ENCODE measurements at regions not wholly inside any gene's neighbourhood (a gene's known extent, or its start where the extent isn't known, plus 50 kb on each side); places are given as distances from the start of the nearest gene placed in this dataset.

DNA sequence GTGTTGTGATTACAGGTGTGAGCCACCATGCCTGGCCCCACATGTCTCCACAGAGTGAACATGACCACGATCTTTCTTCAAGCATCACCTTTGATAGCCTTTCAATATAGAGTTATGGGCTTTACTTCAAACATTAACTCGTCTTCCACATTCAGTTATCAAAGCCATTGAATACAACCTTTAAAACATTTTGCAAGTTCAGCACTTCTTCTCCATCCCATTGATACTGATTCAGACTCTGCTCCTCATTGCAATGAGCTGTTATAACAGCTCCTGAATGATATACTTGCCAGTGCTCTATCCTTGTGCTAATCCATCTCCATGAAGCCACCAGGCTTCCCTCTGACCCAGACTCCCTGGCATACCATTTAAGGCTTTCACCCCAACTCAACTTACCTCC, 223.5 kb upstream of the EEA1 start:
- TF ChIP-seq, protein P1, sequence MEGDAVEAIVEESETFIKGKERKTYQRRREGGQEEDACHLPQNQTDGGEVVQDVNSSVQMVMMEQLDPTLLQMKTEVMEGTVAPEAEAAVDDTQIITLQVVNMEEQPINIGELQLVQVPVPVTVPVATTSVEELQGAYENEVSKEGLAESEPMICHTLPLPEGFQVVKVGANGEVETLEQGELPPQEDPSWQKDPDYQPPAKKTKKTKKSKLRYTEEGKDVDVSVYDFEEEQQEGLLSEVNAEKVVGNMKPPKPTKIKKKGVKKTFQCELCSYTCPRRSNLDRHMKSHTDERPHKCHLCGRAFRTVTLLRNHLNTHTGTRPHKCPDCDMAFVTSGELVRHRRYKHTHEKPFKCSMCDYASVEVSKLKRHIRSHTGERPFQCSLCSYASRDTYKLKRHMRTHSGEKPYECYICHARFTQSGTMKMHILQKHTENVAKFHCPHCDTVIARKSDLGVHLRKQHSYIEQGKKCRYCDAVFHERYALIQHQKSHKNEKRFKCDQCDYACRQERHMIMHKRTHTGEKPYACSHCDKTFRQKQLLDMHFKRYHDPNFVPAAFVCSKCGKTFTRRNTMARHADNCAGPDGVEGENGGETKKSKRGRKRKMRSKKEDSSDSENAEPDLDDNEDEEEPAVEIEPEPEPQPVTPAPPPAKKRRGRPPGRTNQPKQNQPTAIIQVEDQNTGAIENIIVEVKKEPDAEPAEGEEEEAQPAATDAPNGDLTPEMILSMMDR (IDR thresholded peaks at IDR 0.05), result no peak
- Histone ChIP-seq H3K4me3 (no peak overlapping the region), H3K9me3 (peaks cover 0 to 3% of the 10 kb centered on the region in 2 donors), H3K36me3 (no peaks in the 10 kb centered on the region), H3K4me1 (no peaks in the 10 kb centered on the region), H3K27me3 (no peaks in the 10 kb centered on the region), H3K27ac (no peak overlapping the region)
- intact Hi-C loops (cut with DNase I), result no loop called here
- ATAC-seq, result no peak
- DNase-seq, result no peak

DNA sequence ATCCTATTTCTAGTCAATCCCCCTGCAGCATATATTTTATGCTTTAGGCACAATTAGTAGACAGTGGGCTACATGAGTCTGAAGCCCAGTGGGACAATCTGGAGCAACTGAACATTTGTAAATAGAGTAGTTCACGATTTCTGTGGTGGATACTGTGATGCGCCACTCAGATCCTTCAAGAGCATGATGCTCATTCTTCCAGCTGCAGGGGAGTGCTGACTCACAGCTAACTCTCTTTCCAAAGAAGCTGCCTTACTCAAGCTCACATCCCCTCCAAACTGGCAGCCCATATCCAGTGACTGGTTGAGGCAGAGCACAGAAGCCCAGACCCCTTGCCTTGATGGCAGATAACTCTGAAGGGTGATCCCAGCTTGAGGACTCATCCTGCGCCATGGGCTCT, 224.2 kb upstream of the EEA1 start:
- H3K4me3 ChIP-seq, result no peak overlapping the region
- no peak overlapping the region for H3K27ac ChIP-seq
- TF ChIP-seq, protein P1 (IDR thresholded peaks at IDR 0.05), result no peak
- H3K4me1 ChIP-seq, result no peaks in the 10 kb centered on the region
- no peaks in the 10 kb centered on the region for H3K36me3 ChIP-seq
- no peak for ATAC-seq
- intact Hi-C loops (cut with DNase I), result no loop called here
- no peaks in the 10 kb centered on the region for H3K27me3 ChIP-seq
- peaks cover 0 to 9% of the 10 kb centered on the region in 2 donors for H3K9me3 ChIP-seq
- DNase-seq, result no peak

DNA sequence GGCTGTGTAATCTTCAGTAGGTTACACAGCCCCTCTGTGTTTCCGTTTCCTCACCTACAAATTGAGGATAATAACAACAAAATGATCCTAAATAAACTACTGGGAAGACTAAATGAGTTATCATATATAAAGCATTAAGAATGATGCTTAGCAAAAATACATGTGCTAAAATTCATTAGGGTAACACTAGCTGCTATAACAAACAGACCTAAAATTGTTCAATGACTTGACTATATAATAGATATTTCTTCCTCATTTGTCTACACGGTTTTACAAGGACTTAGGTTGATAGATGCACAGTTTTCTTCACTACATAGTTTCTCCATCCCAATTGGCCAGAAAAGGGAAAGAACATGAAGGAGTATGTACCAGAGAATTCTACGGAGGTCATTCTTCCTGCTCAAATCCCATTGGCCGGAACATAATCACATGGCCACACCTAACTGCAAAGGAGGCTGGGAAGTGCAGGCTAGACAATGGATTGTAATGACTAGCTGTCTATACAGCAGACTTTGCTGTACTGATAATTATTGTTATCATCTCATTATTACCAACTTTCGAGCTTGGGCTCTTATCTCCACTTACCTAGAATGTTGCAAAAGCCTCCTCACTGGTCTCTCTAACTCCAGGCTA, 223.5 kb upstream of the NUDT4 start:
- Histone ChIP-seq H3K4me3 (no peak overlapping the region), H3K27ac (no peak overlapping the region), H3K36me3 (no peaks in the 10 kb centered on the region), H3K27me3 (no peaks in the 10 kb centered on the region), H3K4me1 (no peaks in the 10 kb centered on the region), H3K9me3 (peaks cover 0 to 9% of the 10 kb centered on the region in 2 donors)
- intact Hi-C loops (cut with DNase I), result no loop called here
- TF ChIP-seq, protein P1 (IDR thresholded peaks at IDR 0.05), result no peak
- no peak for ATAC-seq
- DNase-seq, result no peak

DNA sequence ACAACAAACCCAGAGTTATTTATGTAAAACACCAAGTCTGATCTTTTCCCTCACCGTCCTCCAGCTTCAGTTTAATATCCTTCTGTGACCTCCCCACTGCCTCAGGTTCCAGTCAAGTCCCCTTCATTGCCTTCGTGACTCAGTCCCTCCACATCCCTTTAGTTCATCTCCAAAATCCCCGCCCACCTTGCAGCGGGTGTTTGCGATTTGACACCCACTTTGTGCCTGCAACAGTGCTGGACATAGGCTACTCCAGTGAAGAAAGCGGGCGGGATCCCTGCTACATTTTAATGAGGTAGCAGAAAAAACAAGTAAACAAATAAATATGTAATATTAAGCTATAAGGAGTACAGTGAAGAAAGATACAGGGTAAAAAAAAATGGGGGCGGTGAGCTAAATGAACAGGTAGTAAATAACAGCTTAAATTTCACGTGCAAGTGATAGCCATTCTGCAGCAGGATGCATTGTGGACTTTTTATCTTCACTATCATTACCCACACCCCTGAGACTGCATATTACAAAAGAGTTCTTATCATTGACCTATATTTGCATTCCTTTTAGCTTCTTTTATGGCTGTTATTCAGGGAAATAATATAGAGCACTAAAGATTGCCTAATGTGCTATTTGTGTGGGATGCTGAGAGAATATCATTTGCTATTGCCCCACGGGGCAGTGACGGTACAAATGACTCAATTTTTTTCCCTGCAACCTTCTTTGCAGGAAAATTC, 222.8 kb upstream of the NUDT4 start:
- no peaks in the 10 kb centered on the region for H3K27me3 ChIP-seq
- TF ChIP-seq, protein P1 (IDR thresholded peaks at IDR 0.05), result no peak
- ATAC-seq (no peak), DNase-seq (no peak)
- intact Hi-C loops (cut with DNase I), result no loop called here
- H3K36me3 ChIP-seq, result no peaks in the 10 kb centered on the region
- no peak overlapping the region for H3K4me3 ChIP-seq
- H3K27ac ChIP-seq, result no peak overlapping the region
- no peaks in the 10 kb centered on the region for H3K4me1 ChIP-seq
- peaks cover 0 to 9% of the 10 kb centered on the region in 2 donors for H3K9me3 ChIP-seq

DNA sequence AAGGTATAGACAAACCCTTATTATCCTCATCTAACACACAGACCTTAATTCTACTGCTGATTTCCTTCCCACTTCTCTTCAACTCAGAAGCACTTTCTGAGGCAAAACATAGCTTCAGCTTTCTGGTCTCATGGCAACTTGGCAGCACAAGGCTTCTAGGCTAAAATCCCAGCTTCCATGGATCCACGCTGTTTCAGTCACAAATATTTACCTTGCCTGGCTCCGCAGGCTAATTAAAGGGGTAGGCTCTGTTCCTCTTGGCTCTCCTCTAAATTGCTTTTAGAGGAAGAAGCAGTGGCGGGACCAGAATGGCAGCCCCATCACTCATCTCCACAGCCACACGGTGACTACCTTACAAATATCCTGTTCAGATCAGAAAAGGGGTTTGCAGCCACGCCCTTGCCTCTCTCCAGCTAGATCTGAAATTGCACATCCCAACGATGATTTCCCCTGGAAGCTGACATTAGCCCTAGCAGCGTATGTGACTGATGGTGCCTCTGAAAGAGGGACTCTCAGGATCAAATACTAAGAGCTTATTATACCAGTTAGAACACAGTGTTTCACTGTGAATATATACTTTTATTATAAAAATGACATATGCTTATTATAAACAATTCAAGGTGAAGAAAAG, 221.5 kb upstream of the NUDT4 start:
- Histone ChIP-seq H3K9me3 (peaks cover 0 to 9% of the 10 kb centered on the region in 2 donors), H3K4me3 (no peak overlapping the region), H3K4me1 (no peaks in the 10 kb centered on the region), H3K27ac (no peak overlapping the region), H3K36me3 (no peaks in the 10 kb centered on the region), H3K27me3 (no peaks in the 10 kb centered on the region)
- ATAC-seq, result no peak
- intact Hi-C loops (cut with DNase I), result no loop called here
- TF ChIP-seq, protein P1 (IDR thresholded peaks at IDR 0.05), result no peak
- no peak for DNase-seq

Data from left lung (tissue), 4 donors.